HG03439 (cell line): ENCODE measurements at regions not wholly inside any gene's neighbourhood (a gene's known extent, or its start where the extent isn't known, plus 50 kb on each side); places are given as distances from the start of the nearest gene placed in this dataset.

ENCODE experiments used
- ATAC-seq: cut with Tn5 transposase; IDR thresholded peaks from one replicate; pipeline ENCODE4 v1.9.1; 2021; ENCODE audit warnings: mild to moderate bottlenecking, moderate library complexity; ENCODE audit not compliant: unreplicated experiment

- ATAC-seq, result no peak
Measured at GRCh38 chr9:20048437-20048836, 259.6 kb upstream of the SLC24A2 start.

GRCh38 chr9:20044686-20045085 lies 255.8 kb upstream of the SLC24A2 start:
- ATAC-seq, result no peak

- ATAC-seq, result peak; percentile 28
Measured at GRCh38 chr9:20043461-20043860, 254.6 kb upstream of the SLC24A2 start.

- peak; percentile 60 for ATAC-seq
Measured at GRCh38 chr9:20043035-20043434, 254.2 kb upstream of the SLC24A2 start.

GRCh38 chr9:20042128-20042711 lies 253.4 kb upstream of the SLC24A2 start:
- no peak for ATAC-seq

GRCh38 chr9:20041697-20042081 lies 252.9 kb upstream of the SLC24A2 start:
- no peak for ATAC-seq

- no peak for ATAC-seq
Measured at GRCh38 chr9:20040991-20041696, 252.3 kb upstream of the SLC24A2 start.

GRCh38 chr9:20037699-20038098 lies 248.9 kb upstream of the SLC24A2 start:
- no peak for ATAC-seq

GRCh38 chr9:20033511-20033910 lies 244.7 kb upstream of the SLC24A2 start:
- ATAC-seq, result no peak

GRCh38 chr9:20032413-20033006 lies 243.7 kb upstream of the SLC24A2 start:
- ATAC-seq, result no peak

GRCh38 chr9:20031836-20032235 lies 243.0 kb upstream of the SLC24A2 start:
- ATAC-seq, result no peak

GRCh38 chr9:20030671-20031070 lies 241.8 kb upstream of the SLC24A2 start:
- ATAC-seq, result no peak

GRCh38 chr9:20030221-20030620 lies 241.4 kb upstream of the SLC24A2 start:
- no peak for ATAC-seq

GRCh38 chr9:20028849-20029231 lies 240.0 kb upstream of the SLC24A2 start:
- no peak for ATAC-seq

GRCh38 chr9:20028192-20028848 lies 239.5 kb upstream of the SLC24A2 start:
- no peak for ATAC-seq

GRCh38 chr9:20023961-20024571 lies 235.2 kb upstream of the SLC24A2 start:
- ATAC-seq, result no peak

- ATAC-seq, result no peak
Measured at GRCh38 chr9:20023210-20023905, 234.5 kb upstream of the SLC24A2 start.

GRCh38 chr9:20022410-20022809 lies 233.6 kb upstream of the SLC24A2 start:
- ATAC-seq, result no peak

- ATAC-seq, result no peak
Measured at GRCh38 chr9:20016611-20017010, 227.8 kb upstream of the SLC24A2 start.

GRCh38 chr9:20015427-20015931 lies 226.6 kb upstream of the SLC24A2 start:
- ATAC-seq, result no peak

- ATAC-seq, result no peak
Measured at GRCh38 chr9:20014168-20014567, 225.3 kb upstream of the SLC24A2 start.
